Activated T-cell treated with anti-CD3 and anti-CD28 coated beads, Interleukin-2, amount 50 U/mL, for 4 hours (primary cell): ENCODE measurements at regions not wholly inside any gene's neighbourhood (a gene's known extent, or its start where the extent isn't known, plus 50 kb on each side); places are given as distances from the start of the nearest gene placed in this dataset.
"Not testable (repeated sequence)": the region's sequence is repeated elsewhere in the genome, so short reads cannot be mapped to it uniquely, and the experiment has no call there.

Experiments
- ATAC-seq, 2 donors: fragments of 200-7000 bp; cut with Tn5 transposase; one replicate each; pipeline ENCODE4 v1.10.0; 2021
- DNase-seq: peaks from one replicate; pipeline ENCODE4 v3.0.0-alpha.2; 2020
- H3K27me3 Mint-ChIP-seq: one replicate; pipeline ENCODE4 v1.8.0; 2021; ENCODE audit warnings: low read depth, mixed read lengths
- H3K36me3 Mint-ChIP-seq: one replicate; pipeline ENCODE4 v1.8.0; 2022; ENCODE audit warnings: mixed read lengths; ENCODE audit not compliant: insufficient read depth
- H3K4me1 Mint-ChIP-seq: one replicate; pipeline ENCODE4 v1.8.0; 2021; ENCODE audit warnings: low read depth, mixed read lengths
- H3K4me3 Mint-ChIP-seq: one replicate; pipeline ENCODE4 v1.8.0; 2021; ENCODE audit warnings: mild to moderate bottlenecking, moderate library complexity, mixed read lengths
- H3K9me3 Mint-ChIP-seq: one replicate; pipeline ENCODE4 v1.8.0; 2021; ENCODE audit warnings: mixed read lengths

DNA sequence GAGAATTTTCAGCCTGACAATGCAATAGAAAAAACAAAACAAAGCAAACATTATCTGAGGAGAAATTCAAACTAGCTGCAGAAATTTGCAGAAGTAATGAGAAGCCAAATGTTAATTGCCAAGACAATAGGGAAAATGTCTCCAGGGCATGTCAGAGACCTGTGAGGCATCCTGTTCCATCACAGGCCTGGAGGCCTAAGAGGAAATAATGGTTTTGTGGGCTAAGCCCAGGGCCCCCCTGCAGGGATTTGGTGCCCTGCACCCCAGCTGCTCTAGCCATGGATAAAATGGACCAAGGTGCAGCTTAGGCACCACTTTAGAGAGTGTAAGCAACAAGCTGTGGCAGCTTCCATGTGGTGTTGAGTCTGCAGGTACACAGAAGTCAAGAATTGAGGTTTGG lies 401.2 kb upstream of the NECTIN3 start:
- H3K36me3 Mint-ChIP-seq, result no peaks in the 10 kb centered on the region
- no peaks in the 10 kb centered on the region for H3K4me1 Mint-ChIP-seq
- DNase-seq (no peak), ATAC-seq (no peak)
- no peaks in the 10 kb centered on the region for H3K27me3 Mint-ChIP-seq
- no peak overlapping the region for H3K4me3 Mint-ChIP-seq
- H3K9me3 Mint-ChIP-seq, result peaks cover 8% of the 10 kb centered on the region

DNA sequence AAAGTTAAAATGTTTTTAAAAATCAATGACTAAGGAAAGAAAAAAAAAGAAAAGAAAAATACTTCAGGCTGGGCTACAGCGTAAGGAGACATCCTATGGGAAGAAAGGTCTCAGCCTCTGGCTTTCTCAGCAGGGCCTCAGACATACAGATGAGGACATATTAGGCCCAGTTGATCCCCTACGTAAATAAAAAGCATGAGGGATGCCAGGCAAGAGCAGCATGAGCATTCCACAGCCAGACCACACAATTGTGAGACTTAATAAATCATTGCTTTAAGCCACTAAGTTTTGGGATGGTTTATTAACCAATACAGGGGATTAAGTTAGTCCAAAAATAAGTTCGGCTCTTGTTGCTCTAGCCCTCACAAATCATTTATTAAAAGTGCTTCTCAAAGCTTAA lies 394.1 kb upstream of the NECTIN3 start:
- ATAC-seq (no peak), DNase-seq (no peak)
- no peaks in the 10 kb centered on the region for H3K27me3 Mint-ChIP-seq
- H3K4me1 Mint-ChIP-seq, result no peaks in the 10 kb centered on the region
- H3K36me3 Mint-ChIP-seq, result no peaks in the 10 kb centered on the region
- no peaks in the 10 kb centered on the region for H3K9me3 Mint-ChIP-seq
- H3K4me3 Mint-ChIP-seq, result no peak overlapping the region

DNA sequence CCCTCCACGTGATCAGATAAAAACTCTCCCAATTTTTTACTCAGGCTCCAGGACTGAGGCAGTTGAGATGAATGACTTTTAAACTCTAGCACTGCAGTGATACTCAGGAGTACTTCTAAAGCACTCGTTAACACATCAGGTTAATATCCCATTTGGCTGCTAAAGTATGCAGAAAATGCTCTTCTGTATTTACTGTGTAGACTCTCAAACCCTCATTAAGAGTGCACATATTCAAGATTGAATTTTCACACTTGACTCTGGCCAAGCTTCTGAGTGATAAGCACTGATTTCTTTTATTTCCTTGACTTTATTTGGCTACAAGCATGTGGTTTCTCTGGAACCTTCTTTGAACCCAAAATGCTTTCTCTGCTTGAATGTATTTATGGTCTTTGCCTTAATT lies 392.3 kb upstream of the NECTIN3 start:
- Mint-ChIP-seq H3K4me1 (no peaks in the 10 kb centered on the region), H3K9me3 (no peaks in the 10 kb centered on the region), H3K27me3 (no peaks in the 10 kb centered on the region), H3K36me3 (no peaks in the 10 kb centered on the region), H3K4me3 (no peak overlapping the region)
- ATAC-seq, result no peak
- DNase-seq, result no peak

DNA sequence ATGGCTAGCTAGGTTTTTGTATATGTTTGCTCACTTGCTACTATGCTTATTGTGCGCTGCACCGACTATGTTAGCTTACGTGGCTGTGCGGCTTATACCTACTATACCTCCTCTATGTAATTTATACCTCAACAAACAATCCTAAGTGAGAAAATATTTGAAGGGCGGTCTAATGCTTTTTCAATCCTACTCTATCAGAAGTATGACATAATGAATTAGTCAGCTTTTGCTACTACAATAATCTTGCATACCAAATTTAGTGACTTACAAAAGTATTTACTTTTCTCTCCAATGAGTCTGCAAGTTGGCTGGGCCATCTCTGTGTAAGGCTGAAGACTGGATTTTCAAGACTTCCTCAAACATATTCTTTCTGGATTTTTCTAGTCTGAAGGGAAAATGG lies 391.2 kb upstream of the NECTIN3 start:
- Mint-ChIP-seq H3K4me3 (no peak overlapping the region), H3K27me3 (no peaks in the 10 kb centered on the region), H3K9me3 (no peaks in the 10 kb centered on the region), H3K36me3 (no peaks in the 10 kb centered on the region), H3K4me1 (no peaks in the 10 kb centered on the region)
- DNase-seq, result no peak
- no peak for ATAC-seq

DNA sequence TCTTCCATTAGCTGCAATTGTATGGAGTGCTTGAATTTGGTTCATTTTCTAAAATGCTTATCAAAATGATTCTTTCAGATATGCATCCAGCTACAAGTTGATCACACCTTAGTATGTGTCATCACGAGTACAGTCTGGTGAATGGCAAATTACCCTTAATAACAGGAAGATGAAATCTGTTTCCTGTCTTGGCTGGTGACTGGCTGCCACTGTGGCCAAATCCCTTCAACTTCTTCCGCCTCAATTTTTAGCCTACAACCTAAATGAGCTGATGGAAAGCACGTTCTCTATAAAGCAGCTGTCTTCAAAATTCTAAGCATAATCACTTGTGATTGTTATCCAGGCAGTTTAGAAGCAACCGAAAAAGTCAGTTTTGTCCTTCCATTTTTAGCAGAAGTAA lies 387.1 kb upstream of the NECTIN3 start:
- DNase-seq (no peak), ATAC-seq (no peak)
- H3K36me3 Mint-ChIP-seq, result no peaks in the 10 kb centered on the region
- H3K4me3 Mint-ChIP-seq, result no peak overlapping the region
- no peaks in the 10 kb centered on the region for H3K27me3 Mint-ChIP-seq
- no peaks in the 10 kb centered on the region for H3K4me1 Mint-ChIP-seq
- H3K9me3 Mint-ChIP-seq, result no peaks in the 10 kb centered on the region

DNA sequence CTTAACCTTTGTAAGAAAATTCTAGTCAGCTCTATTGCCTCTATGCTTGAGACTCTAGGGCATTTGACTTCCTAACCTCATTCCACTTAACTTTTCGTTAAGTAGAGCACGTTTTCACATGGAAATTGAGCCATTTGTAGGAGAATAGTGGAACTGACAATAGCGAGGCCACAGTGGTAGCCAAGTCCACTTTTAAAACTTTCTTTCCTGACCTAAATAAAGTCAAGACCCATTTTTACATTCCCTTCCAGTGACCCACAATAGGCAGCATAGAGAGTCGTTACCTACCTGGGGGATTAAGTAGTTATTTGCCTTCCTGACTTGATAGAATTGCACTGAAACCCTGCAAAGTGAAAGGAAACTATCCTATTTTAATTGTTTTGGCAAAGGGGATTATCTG lies 386.0 kb upstream of the NECTIN3 start:
- no peaks in the 10 kb centered on the region for H3K4me1 Mint-ChIP-seq
- H3K9me3 Mint-ChIP-seq, result no peaks in the 10 kb centered on the region
- no peaks in the 10 kb centered on the region for H3K36me3 Mint-ChIP-seq
- H3K27me3 Mint-ChIP-seq, result no peaks in the 10 kb centered on the region
- DNase-seq (no peak), ATAC-seq (no peak)
- no peak overlapping the region for H3K4me3 Mint-ChIP-seq

DNA sequence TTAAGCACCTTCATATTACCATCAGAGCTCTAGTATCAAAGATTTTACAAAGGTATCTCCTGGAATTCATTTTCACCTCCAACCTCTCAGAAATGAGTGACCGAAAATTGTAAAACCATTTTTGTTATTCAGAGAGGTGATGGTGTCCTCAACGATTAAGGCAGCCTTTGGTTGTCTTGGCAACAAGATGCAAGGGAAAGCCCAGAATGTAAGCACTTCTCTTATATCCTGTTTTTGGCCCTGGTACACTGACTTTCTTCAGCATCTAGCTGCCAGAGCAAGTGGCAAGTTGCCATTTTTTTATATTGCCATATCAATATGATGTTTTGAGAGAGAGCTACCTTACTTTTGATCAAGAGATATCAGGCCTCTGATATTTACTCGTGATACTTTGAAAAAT lies 384.9 kb upstream of the NECTIN3 start:
- ATAC-seq (no peak), DNase-seq (no peak)
- no peak overlapping the region for H3K4me3 Mint-ChIP-seq
- no peaks in the 10 kb centered on the region for H3K9me3 Mint-ChIP-seq
- H3K4me1 Mint-ChIP-seq, result no peaks in the 10 kb centered on the region
- H3K36me3 Mint-ChIP-seq, result no peaks in the 10 kb centered on the region
- no peaks in the 10 kb centered on the region for H3K27me3 Mint-ChIP-seq

DNA sequence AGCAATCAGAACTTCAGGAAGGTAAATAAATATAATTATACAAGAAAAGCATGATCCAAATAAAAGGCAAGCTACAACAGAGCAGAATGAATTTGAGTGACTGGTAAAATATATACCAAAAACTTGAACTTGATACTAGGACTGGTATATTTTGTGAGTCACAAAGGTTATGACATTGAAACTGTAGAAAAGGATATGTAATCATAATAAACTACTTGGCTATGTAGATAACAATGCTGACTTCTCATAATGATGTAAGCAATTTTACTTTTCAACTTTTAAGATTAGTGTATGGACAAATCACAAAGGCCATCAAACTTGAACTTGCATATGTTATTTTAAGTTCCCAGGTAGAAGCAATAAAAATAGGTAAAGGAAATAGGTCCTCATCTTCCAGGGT lies 384.5 kb upstream of the NECTIN3 start:
- Mint-ChIP-seq H3K27me3 (no peaks in the 10 kb centered on the region), H3K4me3 (no peak overlapping the region), H3K9me3 (no peaks in the 10 kb centered on the region), H3K4me1 (no peaks in the 10 kb centered on the region), H3K36me3 (no peaks in the 10 kb centered on the region)
- ATAC-seq, result no peak
- DNase-seq, result no peak

DNA sequence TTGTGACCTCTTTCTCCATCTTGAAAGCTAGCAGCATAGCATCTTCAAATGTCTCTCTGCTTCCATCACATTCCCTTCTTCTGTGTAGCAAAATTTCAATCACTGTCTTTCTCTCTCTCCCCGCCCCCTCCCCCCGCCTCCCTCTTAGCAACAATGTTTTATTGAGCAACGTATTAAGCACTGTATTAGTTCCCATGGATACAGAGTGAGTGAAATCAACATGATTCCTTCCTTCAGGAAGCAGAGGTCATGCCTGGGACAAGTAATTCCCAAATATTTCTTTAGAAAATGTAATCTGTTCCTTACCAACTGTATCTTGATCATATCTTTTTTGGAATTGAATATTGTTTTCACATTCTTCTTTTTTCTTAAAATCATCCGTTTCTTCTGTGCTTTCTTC lies 373.7 kb upstream of the NECTIN3 start:
- Mint-ChIP-seq H3K9me3 (no peaks in the 10 kb centered on the region), H3K4me3 (no peak overlapping the region), H3K36me3 (no peaks in the 10 kb centered on the region), H3K27me3 (peaks cover 6% of the 10 kb centered on the region), H3K4me1 (no peaks in the 10 kb centered on the region)
- DNase-seq (no peak), ATAC-seq (no peak)

DNA sequence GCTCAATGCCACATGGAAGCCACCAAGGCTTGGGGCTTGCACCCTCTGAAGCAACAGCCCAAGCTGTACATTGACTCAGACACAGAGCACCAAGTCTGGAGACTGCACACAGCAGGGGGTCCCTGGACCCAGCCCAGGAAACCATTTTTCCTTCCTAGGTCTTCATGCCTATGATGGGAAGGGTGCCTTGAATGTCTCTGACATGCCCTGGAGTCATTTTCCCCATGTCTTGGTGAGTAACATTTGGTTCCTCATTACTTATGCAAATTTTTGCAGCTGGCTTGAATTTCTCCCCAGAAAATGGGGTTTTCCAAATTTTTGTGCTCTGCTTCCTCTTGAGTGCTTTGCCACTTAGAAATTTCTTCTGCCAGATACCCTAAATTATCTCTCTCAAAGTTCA lies 367.3 kb upstream of the NECTIN3 start:
- not testable (repeated sequence) for ATAC-seq, H3K4me1 Mint-ChIP-seq, H3K9me3 Mint-ChIP-seq, H3K36me3 Mint-ChIP-seq, DNase-seq, H3K4me3 Mint-ChIP-seq
- H3K27me3 Mint-ChIP-seq, result peaks cover 23% of the 10 kb centered on the region

DNA sequence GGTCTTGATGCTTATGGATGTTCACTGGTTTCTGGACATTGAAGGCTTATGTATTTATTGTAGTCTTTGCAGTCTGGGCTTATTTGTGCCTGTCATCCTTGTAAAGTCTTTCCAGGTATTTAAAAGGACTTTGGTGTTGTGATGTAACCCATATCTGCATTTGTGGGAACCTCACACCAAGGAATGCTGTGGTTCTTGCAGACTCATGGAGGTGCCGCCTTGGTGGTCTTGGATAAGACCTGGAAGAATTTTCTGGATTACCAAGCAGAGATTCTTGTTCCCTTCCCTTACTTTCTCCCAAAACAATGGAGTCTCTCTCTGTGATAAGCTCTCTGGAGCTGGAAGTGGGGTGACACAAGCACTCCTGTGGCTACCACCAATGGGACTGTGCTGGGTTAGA lies 363.5 kb upstream of the NECTIN3 start:
- ATAC-seq, result no peak
- Mint-ChIP-seq H3K4me1 (no peaks in the 10 kb centered on the region), H3K27me3 (peaks cover 23% of the 10 kb centered on the region), H3K9me3 (no peaks in the 10 kb centered on the region), H3K36me3 (no peaks in the 10 kb centered on the region), H3K4me3 (no peak overlapping the region)
- DNase-seq, result no peak

DNA sequence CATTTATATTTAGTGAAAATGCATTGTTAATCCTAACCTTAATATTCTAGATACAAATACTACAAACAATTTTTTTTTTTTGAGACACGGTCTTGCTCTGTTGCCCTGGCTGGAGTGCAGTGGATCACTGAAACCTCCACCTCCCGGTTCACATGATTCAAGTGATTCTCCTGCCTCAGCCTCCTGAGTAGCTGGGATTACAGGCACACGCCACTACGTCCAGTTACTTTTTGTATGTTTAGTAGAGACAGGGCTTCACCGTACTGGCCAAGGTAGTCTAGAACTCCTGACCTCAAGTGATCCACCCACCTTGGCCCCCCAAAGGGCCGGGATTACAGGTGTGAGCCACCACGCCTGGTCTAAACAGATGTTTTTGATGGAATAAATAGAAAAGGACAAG lies 361.5 kb upstream of the NECTIN3 start:
- Mint-ChIP-seq H3K9me3 (no peaks in the 10 kb centered on the region), H3K4me1 (no peaks in the 10 kb centered on the region), H3K36me3 (no peaks in the 10 kb centered on the region), H3K4me3 (no peak overlapping the region), H3K27me3 (peaks cover 14% of the 10 kb centered on the region)
- no peak for ATAC-seq
- no peak for DNase-seq

DNA sequence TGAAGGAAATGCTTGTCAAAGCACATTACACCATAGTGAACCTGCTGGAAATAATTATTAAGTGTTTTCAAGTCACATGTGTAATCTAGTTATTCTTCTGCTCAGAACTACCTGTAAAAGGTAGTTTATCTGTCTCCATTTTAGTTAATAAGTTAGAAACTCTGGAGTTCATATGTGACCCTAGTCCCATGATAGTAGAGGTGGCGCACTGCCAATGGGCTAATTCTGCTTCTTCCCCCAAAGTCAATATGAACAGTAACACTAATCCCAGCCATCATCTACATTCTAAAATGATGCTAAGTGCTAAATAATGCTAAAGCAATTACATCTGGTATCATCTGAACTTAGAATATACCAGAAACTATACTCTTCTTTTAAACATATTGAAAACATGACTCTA lies 361.0 kb upstream of the NECTIN3 start:
- no peaks in the 10 kb centered on the region for H3K9me3 Mint-ChIP-seq
- no peak overlapping the region for H3K4me3 Mint-ChIP-seq
- no peaks in the 10 kb centered on the region for H3K4me1 Mint-ChIP-seq
- DNase-seq (no peak), ATAC-seq (no peak)
- peaks cover 14% of the 10 kb centered on the region for H3K27me3 Mint-ChIP-seq
- H3K36me3 Mint-ChIP-seq, result no peaks in the 10 kb centered on the region

DNA sequence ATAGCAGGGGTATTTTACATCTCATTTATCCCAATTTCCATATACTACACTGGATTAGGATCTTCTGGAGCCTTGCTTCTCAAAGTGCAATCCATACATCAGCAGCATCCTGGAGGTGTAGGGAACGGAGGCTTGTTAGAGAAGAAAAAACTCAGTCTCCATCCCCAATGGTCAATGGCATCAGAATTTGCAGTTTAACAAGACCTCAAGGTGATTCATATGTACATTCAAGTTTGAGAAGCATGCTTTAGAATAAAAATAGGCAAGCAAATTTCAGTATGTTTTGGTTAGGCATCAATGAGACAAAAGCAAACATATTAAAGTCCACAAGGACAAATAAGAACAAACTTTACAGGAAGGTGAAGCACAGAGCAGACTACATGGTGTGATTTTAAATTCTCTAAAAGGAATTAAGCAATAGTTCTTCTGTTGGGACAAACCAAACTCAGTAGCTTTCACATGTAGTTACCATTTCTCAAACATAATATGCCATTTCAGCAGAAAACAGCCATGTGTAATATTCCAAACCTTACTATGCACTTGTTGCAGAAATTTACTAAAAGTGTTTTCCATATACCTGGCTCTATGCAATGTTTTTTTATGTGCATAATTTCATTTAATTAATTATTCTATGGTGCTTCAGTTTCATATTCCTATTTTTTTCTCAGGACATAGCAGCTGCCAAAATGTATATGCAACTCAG lies 360.3 kb upstream of the NECTIN3 start:
- H3K9me3 Mint-ChIP-seq, result no peaks in the 10 kb centered on the region
- ATAC-seq, result no peak
- H3K36me3 Mint-ChIP-seq, result no peaks in the 10 kb centered on the region
- H3K27me3 Mint-ChIP-seq, result peaks cover 14% of the 10 kb centered on the region
- DNase-seq, result no peak
- H3K4me3 Mint-ChIP-seq, result no peak overlapping the region
- no peaks in the 10 kb centered on the region for H3K4me1 Mint-ChIP-seq

DNA sequence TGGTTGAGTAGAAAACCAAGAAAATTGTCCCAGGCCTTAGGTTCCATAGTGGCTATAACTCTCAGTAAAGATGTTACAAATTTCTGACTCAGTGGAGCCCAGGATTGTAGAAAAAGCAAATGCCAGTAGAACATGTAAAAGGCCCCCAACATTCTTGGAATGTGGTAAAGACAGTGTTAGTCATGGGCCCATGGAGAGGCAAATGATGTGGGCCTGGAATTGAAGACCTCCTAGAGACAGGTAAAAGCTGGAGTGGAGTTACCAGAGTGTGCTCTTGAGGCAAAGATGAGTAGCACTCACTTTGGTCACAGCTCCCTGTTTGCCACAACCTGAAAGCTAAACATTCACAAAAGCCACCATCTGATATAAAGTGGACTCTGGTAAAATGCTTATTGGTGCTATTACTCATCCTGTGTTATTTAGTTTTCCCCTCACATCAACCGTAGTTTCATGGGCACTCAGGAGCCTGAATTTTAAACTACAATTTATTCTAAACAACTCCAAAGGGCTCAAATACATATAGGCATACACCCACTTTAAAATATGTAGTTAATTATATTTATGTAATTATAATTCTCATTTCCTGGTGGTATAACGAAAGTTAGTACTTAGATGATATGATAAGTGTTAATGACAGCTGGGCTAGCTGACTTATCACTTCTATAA lies 359.6 kb upstream of the NECTIN3 start:
- Mint-ChIP-seq H3K27me3 (peaks cover 14% of the 10 kb centered on the region), H3K4me3 (no peak overlapping the region), H3K4me1 (no peaks in the 10 kb centered on the region), H3K9me3 (no peaks in the 10 kb centered on the region), H3K36me3 (no peaks in the 10 kb centered on the region)
- DNase-seq (no peak), ATAC-seq (no peak)
